T-helper 17 cell (primary cell): ENCODE measurements at regions not wholly inside any gene's neighbourhood (a gene's known extent, or its start where the extent isn't known, plus 50 kb on each side); places are given as distances from the start of the nearest gene placed in this dataset.

ENCODE experiments used
- ATAC-seq: fragments of 150-1000 bp; cut with Tn5 transposase; 2 replicates; pipeline ENCODE4 v1.10.0; 2021; ENCODE audit warnings: mild to moderate bottlenecking, moderate library complexity
- DNase-seq, 3 donors: peaks; one replicate each; pipeline versions ENCODE4 v3.0.0 to v3.0.0-alpha.2; 2020 to 2021
- H3K9me3 ChIP-seq: one replicate; pipeline ENCODE4 v1.7.0; 2013; ENCODE audit warnings: low read length, mild to moderate bottlenecking; ENCODE audit not compliant: control insufficient read depth, poor library complexity, severe bottlenecking
- H3K27ac Mint-ChIP-seq: one replicate; pipeline ENCODE4 v1.8.0; 2022; ENCODE audit warnings: mild to moderate bottlenecking, moderate library complexity, mixed read lengths
- H3K27me3 Mint-ChIP-seq: one replicate; pipeline ENCODE4 v1.8.0; 2022; ENCODE audit warnings: mixed read lengths
- H3K36me3 Mint-ChIP-seq: one replicate; pipeline ENCODE4 v1.8.0; 2022; ENCODE audit warnings: low read depth, mixed read lengths
- H3K4me1 Mint-ChIP-seq: one replicate; pipeline ENCODE4 v1.8.0; 2022; ENCODE audit warnings: mild to moderate bottlenecking, mixed read lengths
- H3K4me3 Mint-ChIP-seq: one replicate; pipeline ENCODE4 v1.8.0; 2022; ENCODE audit warnings: mild to moderate bottlenecking, moderate library complexity, mixed read lengths

GRCh38 chr19:23527797-23528196 is 132.5 kb upstream of the ZNF91 start:
- no peaks in the 10 kb centered on the region for H3K9me3 ChIP-seq
- Mint-ChIP-seq H3K4me1 (no peaks in the 10 kb centered on the region), H3K36me3 (peaks cover 3% of the 10 kb centered on the region), H3K27ac (no peak overlapping the region), H3K4me3 (no peak overlapping the region), H3K27me3 (no peaks in the 10 kb centered on the region)
- DNase-seq (no peak), ATAC-seq (peak; percentile 59)

GRCh38 chr19:23526302-23526701 is 131.0 kb upstream of the ZNF91 start:
- Mint-ChIP-seq H3K4me1 (no peaks in the 10 kb centered on the region), H3K4me3 (no peak overlapping the region), H3K27ac (no peak overlapping the region), H3K27me3 (no peaks in the 10 kb centered on the region), H3K36me3 (peaks cover 3% of the 10 kb centered on the region)
- no peak for ATAC-seq
- no peaks in the 10 kb centered on the region for H3K9me3 ChIP-seq
- no peak for DNase-seq

GRCh38 chr19:23525276-23525852 is 130.1 kb upstream of the ZNF91 start:
- no peaks in the 10 kb centered on the region for H3K4me1 Mint-ChIP-seq
- H3K27me3 Mint-ChIP-seq, result no peaks in the 10 kb centered on the region
- no peak for ATAC-seq
- no peaks in the 10 kb centered on the region for H3K9me3 ChIP-seq
- DNase-seq, result no peak
- H3K36me3 Mint-ChIP-seq, result peaks cover 3% of the 10 kb centered on the region
- no peak overlapping the region for H3K27ac Mint-ChIP-seq
- H3K4me3 Mint-ChIP-seq, result no peak overlapping the region

- DNase-seq (no peak), ATAC-seq (no peak)
- Mint-ChIP-seq H3K4me3 (no peak overlapping the region), H3K27ac (no peak overlapping the region), H3K4me1 (no peaks in the 10 kb centered on the region), H3K27me3 (no peaks in the 10 kb centered on the region), H3K36me3 (no peaks in the 10 kb centered on the region)
- no peaks in the 10 kb centered on the region for H3K9me3 ChIP-seq
Measured at GRCh38 chr19:23523863-23524262, 128.6 kb upstream of the ZNF91 start.

GRCh38 chr19:23522431-23522830 is 127.2 kb upstream of the ZNF91 start:
- no peaks in the 10 kb centered on the region for H3K4me1 Mint-ChIP-seq
- no peaks in the 10 kb centered on the region for H3K36me3 Mint-ChIP-seq
- no peaks in the 10 kb centered on the region for H3K27me3 Mint-ChIP-seq

GRCh38 chr19:23521471-23521870 is 126.2 kb upstream of the ZNF91 start:
- Mint-ChIP-seq H3K27me3 (no peaks in the 10 kb centered on the region), H3K36me3 (no peaks in the 10 kb centered on the region), H3K4me3 (no peak overlapping the region), H3K4me1 (no peaks in the 10 kb centered on the region), H3K27ac (no peak overlapping the region)
- DNase-seq (no peak), ATAC-seq (no peak)
- no peaks in the 10 kb centered on the region for H3K9me3 ChIP-seq

More at GRCh38 chr19:23522431-23522830, 127.2 kb upstream of the ZNF91 start:
- H3K27ac Mint-ChIP-seq, result no peak overlapping the region
- ATAC-seq (no peak), DNase-seq (no peak)
- H3K9me3 ChIP-seq, result no peaks in the 10 kb centered on the region
- H3K4me3 Mint-ChIP-seq, result no peak overlapping the region

GRCh38 chr19:23520441-23520840 is 125.2 kb upstream of the ZNF91 start:
- no peak for ATAC-seq
- Mint-ChIP-seq H3K27me3 (no peaks in the 10 kb centered on the region), H3K4me3 (no peak overlapping the region), H3K4me1 (no peaks in the 10 kb centered on the region), H3K36me3 (no peaks in the 10 kb centered on the region), H3K27ac (no peak overlapping the region)
- DNase-seq, result no peak
- no peaks in the 10 kb centered on the region for H3K9me3 ChIP-seq

GRCh38 chr19:23519031-23519430 is 123.8 kb upstream of the ZNF91 start:
- DNase-seq (no peak), ATAC-seq (no peak)
- Mint-ChIP-seq H3K4me1 (no peaks in the 10 kb centered on the region), H3K4me3 (no peak overlapping the region), H3K27me3 (no peaks in the 10 kb centered on the region), H3K36me3 (no peaks in the 10 kb centered on the region), H3K27ac (no peak overlapping the region)
- no peaks in the 10 kb centered on the region for H3K9me3 ChIP-seq

GRCh38 chr19:23516266-23516665 is 121.0 kb upstream of the ZNF91 start:
- Mint-ChIP-seq H3K27ac (no peak overlapping the region), H3K4me3 (no peak overlapping the region), H3K36me3 (no peaks in the 10 kb centered on the region), H3K27me3 (no peaks in the 10 kb centered on the region), H3K4me1 (no peaks in the 10 kb centered on the region)
- DNase-seq (no peak), ATAC-seq (no peak)
- no peaks in the 10 kb centered on the region for H3K9me3 ChIP-seq

- no peak for ATAC-seq
- no peaks in the 10 kb centered on the region for H3K9me3 ChIP-seq
- Mint-ChIP-seq H3K4me1 (no peaks in the 10 kb centered on the region), H3K27me3 (no peaks in the 10 kb centered on the region), H3K27ac (no peak overlapping the region), H3K36me3 (no peaks in the 10 kb centered on the region), H3K4me3 (no peak overlapping the region)
- no peak for DNase-seq
Measured at GRCh38 chr19:23515551-23515950, 120.3 kb upstream of the ZNF91 start.

GRCh38 chr19:23512151-23512925 is 117.1 kb upstream of the ZNF91 start:
- Mint-ChIP-seq H3K36me3 (no peaks in the 10 kb centered on the region), H3K4me3 (no peak overlapping the region), H3K27me3 (no peaks in the 10 kb centered on the region), H3K4me1 (no peaks in the 10 kb centered on the region), H3K27ac (no peak overlapping the region)
- ATAC-seq (no peak), DNase-seq (no peak)
- no peaks in the 10 kb centered on the region for H3K9me3 ChIP-seq

- ATAC-seq, result no peak
- H3K4me3 Mint-ChIP-seq, result no peak overlapping the region
Measured at GRCh38 chr19:23509686-23510450, 114.6 kb upstream of the ZNF91 start.

GRCh38 chr19:23507446-23507845 is 112.2 kb upstream of the ZNF91 start:
- no peaks in the 10 kb centered on the region for H3K4me1 Mint-ChIP-seq
- no peak overlapping the region for H3K4me3 Mint-ChIP-seq
- H3K27me3 Mint-ChIP-seq, result no peaks in the 10 kb centered on the region
- H3K36me3 Mint-ChIP-seq, result no peaks in the 10 kb centered on the region
- H3K9me3 ChIP-seq, result no peaks in the 10 kb centered on the region
- DNase-seq (no peak), ATAC-seq (no peak)
- H3K27ac Mint-ChIP-seq, result no peak overlapping the region

More at GRCh38 chr19:23509686-23510450, 114.6 kb upstream of the ZNF91 start:
- H3K27me3 Mint-ChIP-seq, result no peaks in the 10 kb centered on the region
- no peak overlapping the region for H3K27ac Mint-ChIP-seq
- no peaks in the 10 kb centered on the region for H3K9me3 ChIP-seq
- no peaks in the 10 kb centered on the region for H3K4me1 Mint-ChIP-seq
- DNase-seq, result no peak
- H3K36me3 Mint-ChIP-seq, result no peaks in the 10 kb centered on the region
